Lung (tissue), 11 donors: ENCODE measurements at regions not wholly inside any gene's neighbourhood (a gene's known extent, or its start where the extent isn't known, plus 50 kb on each side); places are given as distances from the start of the nearest gene placed in this dataset.

Experiments used
- ATAC-seq: fragments of 200-7000 bp; cut with Tn5 transposase; one replicate; pipeline ENCODE4 v1.9.1; 2020; ENCODE audit warnings: moderate number of reproducible peaks; ENCODE audit not compliant: insufficient read depth, low FRiP score
- DNase-seq, 3 donors: peaks; one replicate each; pipeline ENCODE4 v3.0.0-alpha.2; 2013 to 2017
- H3K27ac ChIP-seq, 2 donors: one replicate each; pipeline ENCODE4 v1.5.1; 2013; ENCODE audit warnings: mild to moderate bottlenecking in 2 of 2, moderate library complexity in 2 of 2, control low read depth in 1 of 2, inconsistent platforms in 1 of 2, low read depth in 1 of 2, low read length in 1 of 2
- H3K27me3 ChIP-seq, 3 donors: one replicate each; pipeline ENCODE4 v1.5.1; 2013; ENCODE audit warnings: low read length in 2 of 3; ENCODE audit not compliant: control insufficient read depth in 3 of 3, insufficient read depth in 3 of 3
- H3K36me3 ChIP-seq, 4 donors: one replicate each; pipeline ENCODE4 v1.5.1; 2013; ENCODE audit warnings: low read length in 4 of 4, mild to moderate bottlenecking in 1 of 4, moderate library complexity in 1 of 4; ENCODE audit not compliant: control insufficient read depth in 4 of 4, insufficient read depth in 4 of 4
- H3K4me1 ChIP-seq, 5 donors: one replicate each; pipeline ENCODE4 v1.5.1; 2013; ENCODE audit warnings: low read length in 5 of 5, mild to moderate bottlenecking in 2 of 5, moderate library complexity in 1 of 5; ENCODE audit not compliant: control insufficient read depth in 5 of 5, insufficient read depth in 5 of 5
- H3K4me3 ChIP-seq: one replicate; pipeline ENCODE4 v1.5.1; 2013; ENCODE audit warnings: mild to moderate bottlenecking, control low read depth, moderate library complexity
- H3K9ac ChIP-seq, 2 donors: one replicate each; pipeline ENCODE4 v1.5.1; 2013; ENCODE audit warnings: low read length in 2 of 2, control low read depth in 1 of 2; ENCODE audit not compliant: insufficient read depth in 1 of 2
- H3K9me3 ChIP-seq, 4 donors: one replicate each; pipeline ENCODE4 v1.5.1; 2013; ENCODE audit warnings: low read length in 3 of 4, mild to moderate bottlenecking in 1 of 4, moderate library complexity in 1 of 4; ENCODE audit not compliant: control insufficient read depth in 4 of 4, insufficient read depth in 3 of 4
- CTCF ChIP-seq: IDR thresholded peaks from 2 replicates; pipeline ENCODE4 v1.5.1; 2012; ENCODE audit warnings: mild to moderate bottlenecking; ENCODE audit errors: control extremely low read depth, extremely low read depth
- WGBS, 2 donors: extraction: QIAGEN DNeasy Blood & Tissue Kit; methylation state at CpG; one replicate each; pipeline ENCODE4 v1.1.7; 2013; 5-methylcytosine and 5-hydroxymethylcytosine counted together
- donor health status: control.
- donor health status: control.
- donor health status: Bipolar disorder and iron deficiency.
- donor health status: healthy.
- donor health status: DM: yes; HTN: yes; CAD: no.

GRCh38 chr1:232364654-232365382 lies 265.1 kb downstream of the SIPA1L2 start:
- Histone ChIP-seq H3K4me3 (no peak overlapping the region), H3K27ac (no peak overlapping the region), H3K9ac (no peak overlapping the region), H3K4me1 (no peaks in the 10 kb centered on the region), H3K9me3 (peaks cover 0 to 4% (median 0%) of the 10 kb centered on the region in 4 donors), H3K27me3 (no peaks in the 10 kb centered on the region), H3K36me3 (no peaks in the 10 kb centered on the region)
- ATAC-seq (no peak), DNase-seq (no peak)
- TF ChIP-seq CTCF: no peak
- 97 to 99% methylated on average over 3 of the region's 3 CpGs for WGBS, 2 donors

- Histone ChIP-seq H3K27ac (no peak overlapping the region), H3K9me3 (peaks cover 0 to 4% (median 0%) of the 10 kb centered on the region in 4 donors), H3K4me3 (no peak overlapping the region), H3K27me3 (no peaks in the 10 kb centered on the region), H3K36me3 (no peaks in the 10 kb centered on the region), H3K9ac (no peak overlapping the region), H3K4me1 (no peaks in the 10 kb centered on the region)
- TF ChIP-seq CTCF: no peak
- ATAC-seq (no peak), DNase-seq (no peak)
- WGBS, 2 donors: 89 to 92% methylated on average over 2 of the region's 2 CpGs
Observed at GRCh38 chr1:232363008-232363407, 266.9 kb downstream of the SIPA1L2 start.

GRCh38 chr1:232357416-232357815 lies 272.5 kb downstream of the SIPA1L2 start:
- ATAC-seq (no peak), DNase-seq (no peak)
- Histone ChIP-seq H3K27ac (no peak overlapping the region), H3K4me1 (no peaks in the 10 kb centered on the region), H3K36me3 (no peaks in the 10 kb centered on the region), H3K4me3 (no peak overlapping the region), H3K27me3 (no peaks in the 10 kb centered on the region), H3K9me3 (peaks cover 0 to 4% (median 0%) of the 10 kb centered on the region in 4 donors), H3K9ac (no peak overlapping the region)
- no peak for TF ChIP-seq CTCF
- 83 to 84% methylated on average over 6 of the region's 6 CpGs for WGBS, 2 donors
